AG04449 (cell line): ENCODE measurements at regions not wholly inside any gene's neighbourhood (a gene's known extent, or its start where the extent isn't known, plus 50 kb on each side); places are given as distances from the start of the nearest gene placed in this dataset.

Experiments used
- CTCF ChIA-PET: fragments of 350-600 bp; formaldehyde crosslinking; extraction: SDS; loops from one replicate; lab custom pipeline; 2021; ENCODE audit warnings: antibody characterized with exemption; lab: Yijun Ruan, JAX
- POLR2A ChIA-PET: fragments of 400-600, 350-600 bp; formaldehyde crosslinking; extraction: SDS; loops from one replicate; lab custom pipeline; 2020; ENCODE audit warnings: antibody characterized with exemption, inconsistent platforms; lab: Yijun Ruan, JAX
- DNase-seq: peaks from one replicate; pipeline ENCODE4 v3.0.0-alpha.2; 2010; ENCODE audit warnings: low read depth, low spot score
- H3K4me3 ChIP-seq: 2 replicates; pipeline ENCODE4 v1.5.1; 2011; ENCODE audit warnings: low read depth, mild to moderate bottlenecking, control low read depth, low read length
- TF ChIP-seq, protein P1 (sequence below): IDR thresholded peaks from one replicate; pipeline ENCODE4 v1.5.1; 2011; ENCODE audit warnings: mild to moderate bottlenecking, moderate library complexity, low read length, control low read depth, inconsistent platforms; ENCODE audit not compliant: insufficient read depth; ENCODE audit errors: missing control alignments

DNA sequence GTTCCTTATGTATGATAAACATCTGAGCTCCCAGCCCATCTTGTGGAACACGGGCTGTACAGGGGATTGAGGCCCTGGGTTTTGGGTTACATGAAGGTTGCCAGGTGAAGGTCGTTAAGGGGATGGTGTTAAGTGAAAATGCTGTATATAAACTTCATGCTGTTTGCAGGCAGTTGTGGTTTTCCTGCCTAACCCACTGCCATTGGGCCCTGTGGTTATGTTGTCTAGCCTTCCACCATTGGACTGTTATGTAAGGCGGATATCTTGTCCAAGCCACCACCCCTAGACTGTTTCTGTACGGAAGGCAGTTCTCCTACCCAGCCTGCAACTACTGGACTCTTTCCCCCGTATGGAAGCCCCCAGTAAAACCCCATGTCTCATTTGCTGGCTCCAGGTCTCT is 246.1 kb downstream of the KIF4B start:
- TF ChIP-seq, protein P1, sequence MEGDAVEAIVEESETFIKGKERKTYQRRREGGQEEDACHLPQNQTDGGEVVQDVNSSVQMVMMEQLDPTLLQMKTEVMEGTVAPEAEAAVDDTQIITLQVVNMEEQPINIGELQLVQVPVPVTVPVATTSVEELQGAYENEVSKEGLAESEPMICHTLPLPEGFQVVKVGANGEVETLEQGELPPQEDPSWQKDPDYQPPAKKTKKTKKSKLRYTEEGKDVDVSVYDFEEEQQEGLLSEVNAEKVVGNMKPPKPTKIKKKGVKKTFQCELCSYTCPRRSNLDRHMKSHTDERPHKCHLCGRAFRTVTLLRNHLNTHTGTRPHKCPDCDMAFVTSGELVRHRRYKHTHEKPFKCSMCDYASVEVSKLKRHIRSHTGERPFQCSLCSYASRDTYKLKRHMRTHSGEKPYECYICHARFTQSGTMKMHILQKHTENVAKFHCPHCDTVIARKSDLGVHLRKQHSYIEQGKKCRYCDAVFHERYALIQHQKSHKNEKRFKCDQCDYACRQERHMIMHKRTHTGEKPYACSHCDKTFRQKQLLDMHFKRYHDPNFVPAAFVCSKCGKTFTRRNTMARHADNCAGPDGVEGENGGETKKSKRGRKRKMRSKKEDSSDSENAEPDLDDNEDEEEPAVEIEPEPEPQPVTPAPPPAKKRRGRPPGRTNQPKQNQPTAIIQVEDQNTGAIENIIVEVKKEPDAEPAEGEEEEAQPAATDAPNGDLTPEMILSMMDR: no peak
- H3K4me3 ChIP-seq: no peak overlapping the region
- POLR2A ChIA-PET: no interaction called here
- no peak for DNase-seq
- CTCF ChIA-PET: interaction anchor here (1.6 kb wide), 1 partner anchor 287 kb away, joined by 4 read pairs; no protein-coding TSS in a partner anchor

DNA sequence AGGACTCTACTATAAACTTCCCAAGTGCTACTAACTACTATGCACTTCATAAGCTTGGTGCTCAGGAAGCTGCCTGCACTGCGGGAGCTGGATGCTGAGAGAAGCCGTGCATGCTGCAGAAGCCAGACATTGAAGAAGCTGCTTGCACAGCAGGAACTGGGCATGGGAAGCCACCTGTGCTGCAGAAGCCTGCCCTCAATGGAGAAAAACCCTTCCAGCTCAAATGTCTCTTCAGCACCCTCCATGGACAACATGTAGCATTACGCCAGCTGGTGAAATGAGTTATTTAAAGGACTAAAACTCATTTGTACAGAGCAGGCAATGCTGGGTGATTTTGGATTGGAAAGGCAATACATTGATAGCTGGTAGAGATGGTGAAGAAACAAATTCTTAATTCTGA is 247.2 kb downstream of the KIF4B start:
- no peak overlapping the region for H3K4me3 ChIP-seq
- TF ChIP-seq, protein P1: no peak
- CTCF ChIA-PET: interaction anchor here (1.6 kb wide), 1 partner anchor 288 kb away, joined by 4 read pairs; no protein-coding TSS in a partner anchor
- DNase-seq: no peak
- POLR2A ChIA-PET: no interaction called here

DNA sequence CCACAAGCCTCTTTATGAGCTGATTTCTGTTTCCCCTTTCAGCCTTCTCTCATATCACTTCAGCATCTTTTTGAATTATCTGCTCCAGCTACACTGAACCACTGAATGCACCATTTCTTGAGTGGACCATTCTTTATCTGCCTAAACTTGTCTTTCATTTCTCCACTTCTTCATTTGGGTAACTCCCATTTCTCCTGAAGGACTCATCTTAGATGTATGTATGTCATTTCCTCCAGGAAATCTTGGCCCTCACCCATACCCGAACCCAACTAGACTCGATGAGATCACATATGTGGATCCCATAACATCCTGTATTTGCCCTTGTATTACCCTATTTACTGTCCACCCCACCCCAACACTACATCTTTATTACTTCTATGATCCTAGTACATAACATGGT is 249.8 kb downstream of the KIF4B start:
- CTCF ChIA-PET: no interaction called here
- DNase-seq: no peak
- H3K4me3 ChIP-seq: no peak overlapping the region
- TF ChIP-seq, protein P1: no peak
- POLR2A ChIA-PET: no interaction called here

DNA sequence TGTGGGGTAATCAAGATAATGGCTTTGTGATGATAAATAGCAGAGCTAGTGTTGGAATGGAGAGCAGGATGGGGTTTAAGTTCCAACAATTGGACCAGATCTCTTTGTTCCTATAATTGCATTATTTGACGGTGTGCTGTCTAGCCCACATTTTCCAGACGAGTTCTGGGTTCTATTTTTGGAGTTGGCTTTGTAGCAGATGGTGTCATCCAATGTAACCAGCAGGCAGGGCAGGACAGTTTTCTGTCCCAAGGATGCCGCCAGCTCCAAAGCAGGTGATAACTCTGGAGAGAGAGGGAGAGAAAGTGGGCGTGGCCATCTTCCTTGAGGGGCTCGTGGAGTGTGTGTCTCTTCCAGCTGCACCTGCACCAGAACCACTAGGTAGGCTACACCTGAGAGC is 251.3 kb downstream of the KIF4B start:
- TF ChIP-seq, protein P1: no peak
- POLR2A ChIA-PET: no interaction called here
- H3K4me3 ChIP-seq: no peak overlapping the region
- CTCF ChIA-PET: no interaction called here
- DNase-seq: no peak

DNA sequence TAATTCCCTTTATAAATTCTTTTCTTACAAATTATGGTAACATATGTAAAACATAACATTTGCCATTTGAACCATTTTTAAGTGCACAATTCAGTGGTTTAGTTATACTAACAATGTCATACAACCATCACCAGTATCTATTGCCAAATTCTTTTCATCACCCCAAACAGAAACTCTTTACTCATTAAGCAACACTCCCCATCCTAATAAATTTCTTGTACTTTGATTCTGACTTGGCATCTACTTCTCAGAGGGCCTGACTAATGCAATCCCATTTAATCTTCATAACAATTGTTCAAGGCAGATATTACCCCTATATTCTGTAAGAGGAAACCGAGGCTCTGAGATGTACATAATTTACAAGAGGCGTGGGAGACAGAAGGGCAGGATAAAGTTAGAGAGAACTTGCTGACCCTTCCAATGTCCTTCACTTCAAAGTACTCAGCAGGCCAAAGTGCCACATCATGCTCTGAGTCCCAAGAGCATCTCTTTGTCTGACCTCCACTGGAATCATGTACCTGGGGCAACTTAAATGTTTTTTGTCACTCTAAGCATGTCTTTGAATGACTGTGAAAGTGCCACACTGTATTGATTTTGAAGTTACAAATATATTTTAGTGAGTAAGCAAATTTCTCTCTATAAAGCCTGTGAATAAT is 255.3 kb downstream of the KIF4B start:
- POLR2A ChIA-PET: no interaction called here
- no peak overlapping the region for H3K4me3 ChIP-seq
- DNase-seq: no peak
- TF ChIP-seq, protein P1: no peak
- CTCF ChIA-PET: no interaction called here

DNA sequence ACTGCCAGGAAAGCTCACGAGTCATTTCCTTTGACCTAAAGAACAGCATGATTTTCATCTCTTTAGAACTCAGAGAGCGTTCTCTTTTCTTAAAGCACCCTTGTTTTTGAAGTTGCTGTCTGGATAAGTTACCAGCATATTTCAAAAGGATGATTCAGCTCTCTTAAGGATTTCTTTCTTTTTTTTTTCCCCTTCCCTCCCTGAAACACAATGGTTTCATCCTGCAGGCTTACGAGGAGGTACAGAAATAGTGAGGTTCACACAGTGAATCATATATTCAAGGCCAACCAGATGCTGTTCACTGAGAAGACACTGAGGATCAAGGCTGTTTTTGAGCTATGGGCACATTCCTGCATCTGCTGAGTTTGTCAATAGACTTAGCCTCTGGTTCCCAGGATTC is 257.2 kb downstream of the KIF4B start:
- ChIA-PET CTCF (no interaction called here), POLR2A (interaction anchor here (0.7 kb wide), 1 partner anchor 395 kb away, joined by 3 read pairs; no protein-coding TSS in a partner anchor)
- H3K4me3 ChIP-seq: no peak overlapping the region
- TF ChIP-seq, protein P1: no peak
- DNase-seq: no peak
